ENCODE measurements at regions not wholly inside any gene's neighbourhood (a gene's known extent, or its start where the extent isn't known, plus 50 kb on each side); places are given as distances from the start of the nearest gene placed in this dataset.
"Not testable (repeated sequence)": the region's sequence is repeated elsewhere in the genome, so short reads cannot be mapped to it uniquely, and the experiment has no call there.

DNA sequence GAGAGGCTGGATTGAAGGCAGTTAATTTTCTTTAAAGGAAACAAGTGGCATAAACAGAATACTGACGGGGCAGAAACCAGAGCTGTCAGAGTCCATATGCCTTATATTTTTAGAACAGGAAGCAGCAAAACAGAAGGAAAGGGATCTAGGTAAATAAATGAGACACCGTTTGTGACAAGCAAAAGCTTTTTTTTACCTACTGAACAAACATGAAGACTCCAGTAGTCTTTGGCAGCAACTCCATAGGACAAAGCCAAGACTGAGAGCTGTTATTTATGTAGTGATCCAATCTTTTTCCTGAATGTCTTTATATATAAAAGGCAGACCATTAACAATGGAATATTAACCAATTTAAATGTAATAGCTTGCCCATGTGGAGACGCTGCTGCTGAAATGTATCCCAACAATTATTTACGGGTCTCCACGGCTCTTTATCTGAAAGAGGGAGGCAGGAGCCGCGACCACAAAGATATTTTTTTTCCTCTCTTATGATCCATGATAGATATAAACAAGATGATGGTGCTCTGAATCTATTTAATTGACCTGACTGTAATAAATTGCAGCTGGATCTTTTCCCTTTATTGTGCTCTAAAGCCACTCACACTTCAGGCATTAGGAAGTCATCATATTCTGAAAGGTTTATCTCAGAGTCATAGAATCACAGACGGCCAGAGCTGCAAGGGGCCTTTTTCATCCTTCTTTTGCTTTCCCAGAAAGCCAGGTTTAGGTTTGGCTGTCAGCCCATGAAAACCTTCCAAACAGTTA, 687.8 kb downstream of the EFNB2 start:
- DNase-seq (no peak), ATAC-seq (no peak)
- H3K4me1 Mint-ChIP-seq: no peaks in the 10 kb centered on the region
- Histone ChIP-seq H3K27me3 (ENCODE audit: control insufficient read depth in 2 of 2, insufficient read depth in 2 of 2, low read length in 2 of 2) (no peaks in the 10 kb centered on the region), H3K4me1 (ENCODE audit: control insufficient read depth in 2 of 2, insufficient read depth in 2 of 2, low read length in 2 of 2) (no peaks in the 10 kb centered on the region), H3K4me3 (ENCODE audit: low read length) (no peak overlapping the region), H3K9me3 (ENCODE audit: control insufficient read depth in 2 of 3, low read length in 3 of 3) (no peaks in the 10 kb centered on the region), H3K36me3 (ENCODE audit: control insufficient read depth in 2 of 3, insufficient read depth in 3 of 3, low read length in 3 of 3) (no peaks in the 10 kb centered on the region), H3K27ac (ENCODE audit: low read depth, low read length) (no peak overlapping the region)
- H3K4me3 Mint-ChIP-seq: no peak overlapping the region
- POLR2A ChIA-PET: no interaction called here
- H3K27me3 Mint-ChIP-seq: peaks cover 0 to 7% (median 0%) of the 10 kb centered on the region in 5 donors
- no peaks in the 10 kb centered on the region for H3K36me3 Mint-ChIP-seq
- peaks cover 0 to 4% (median 0%) of the 10 kb centered on the region in 11 donors for H3K9me3 Mint-ChIP-seq
- H3K27ac Mint-ChIP-seq: no peak overlapping the region
- intact Hi-C loops (cut with micrococcal nuclease): no loop called here
- CTCF ChIA-PET: no interaction called here

DNA sequence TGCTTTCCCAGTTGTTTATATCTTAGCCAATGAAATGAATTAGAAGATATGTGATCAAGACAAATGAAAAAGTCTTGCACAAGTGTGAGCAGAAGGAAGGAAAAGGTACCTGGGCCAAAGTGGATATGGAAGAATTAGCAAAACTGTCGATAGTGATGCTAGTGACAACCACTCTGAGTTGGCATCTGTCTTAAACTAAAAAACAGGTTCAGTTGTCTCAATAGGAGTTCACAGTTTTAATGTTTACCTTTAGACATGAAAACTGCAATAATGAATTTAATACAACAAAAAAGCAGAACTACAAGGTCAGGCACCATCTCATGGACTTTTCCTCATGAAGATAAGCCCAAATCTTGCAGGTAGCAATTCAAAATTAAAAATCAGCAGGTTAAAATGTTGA, 688.5 kb downstream of the EFNB2 start:
- Histone ChIP-seq H3K4me1 (ENCODE audit: control insufficient read depth in 2 of 2, insufficient read depth in 2 of 2, low read length in 2 of 2) (no peaks in the 10 kb centered on the region), H3K27ac (ENCODE audit: low read depth, low read length) (no peak overlapping the region), H3K4me3 (ENCODE audit: low read length) (no peak overlapping the region), H3K27me3 (ENCODE audit: control insufficient read depth in 2 of 2, insufficient read depth in 2 of 2, low read length in 2 of 2) (no peaks in the 10 kb centered on the region), H3K9me3 (ENCODE audit: control insufficient read depth in 2 of 3, low read length in 3 of 3) (no peaks in the 10 kb centered on the region), H3K36me3 (ENCODE audit: control insufficient read depth in 2 of 3, insufficient read depth in 3 of 3, low read length in 3 of 3) (no peaks in the 10 kb centered on the region)
- Mint-ChIP-seq H3K4me1 (no peaks in the 10 kb centered on the region), H3K9me3 (peaks cover 0 to 4% (median 0%) of the 10 kb centered on the region in 11 donors), H3K4me3 (no peak overlapping the region), H3K27me3 (peaks cover 0 to 7% (median 0%) of the 10 kb centered on the region in 5 donors), H3K36me3 (no peaks in the 10 kb centered on the region), H3K27ac (no peak overlapping the region)
- ChIA-PET CTCF (no interaction called here), POLR2A (no interaction called here)
- ATAC-seq: no peak
- intact Hi-C loops (cut with micrococcal nuclease): no loop called here
- DNase-seq: no peak

DNA sequence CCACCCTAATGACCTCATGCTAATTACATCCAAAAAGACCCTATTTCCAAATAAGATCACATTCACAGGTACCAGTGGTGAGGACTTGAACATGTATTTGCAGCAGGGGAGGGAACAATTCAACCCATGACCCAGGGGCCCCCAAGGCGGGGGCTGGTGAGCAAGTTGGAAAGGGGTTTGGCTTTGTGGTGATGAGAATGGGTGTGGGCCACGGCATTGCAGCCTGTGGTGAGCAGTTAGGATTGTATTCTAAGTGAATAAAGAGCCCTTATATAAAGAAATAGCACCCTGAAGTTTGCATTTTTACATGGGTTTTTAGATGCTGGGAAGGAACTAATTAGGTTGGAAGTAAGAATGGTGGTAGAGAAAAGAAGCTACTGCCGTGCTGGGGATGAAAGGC, 694.2 kb downstream of the EFNB2 start:
- ATAC-seq: no peak
- Histone ChIP-seq H3K27me3 (ENCODE audit: control insufficient read depth in 2 of 2, insufficient read depth in 2 of 2, low read length in 2 of 2) (no peaks in the 10 kb centered on the region), H3K4me3 (ENCODE audit: low read length) (no peak overlapping the region), H3K4me1 (ENCODE audit: control insufficient read depth in 2 of 2, insufficient read depth in 2 of 2, low read length in 2 of 2) (no peaks in the 10 kb centered on the region), H3K36me3 (ENCODE audit: control insufficient read depth in 2 of 3, insufficient read depth in 3 of 3, low read length in 3 of 3) (no peaks in the 10 kb centered on the region), H3K27ac (ENCODE audit: low read depth, low read length) (no peak overlapping the region), H3K9me3 (ENCODE audit: control insufficient read depth in 2 of 3, low read length in 3 of 3) (no peaks in the 10 kb centered on the region)
- CTCF ChIA-PET: no interaction called here
- POLR2A ChIA-PET: no interaction called here
- Mint-ChIP-seq H3K36me3 (no peaks in the 10 kb centered on the region), H3K27me3 (peaks cover 0 to 4% (median 0%) of the 10 kb centered on the region in 5 donors), H3K4me3 (no peak overlapping the region), H3K4me1 (no peaks in the 10 kb centered on the region), H3K9me3 (peaks cover 0 to 5% (median 0%) of the 10 kb centered on the region in 11 donors), H3K27ac (no peak overlapping the region)
- intact Hi-C loops (cut with micrococcal nuclease): no loop called here
- DNase-seq: no peak

DNA sequence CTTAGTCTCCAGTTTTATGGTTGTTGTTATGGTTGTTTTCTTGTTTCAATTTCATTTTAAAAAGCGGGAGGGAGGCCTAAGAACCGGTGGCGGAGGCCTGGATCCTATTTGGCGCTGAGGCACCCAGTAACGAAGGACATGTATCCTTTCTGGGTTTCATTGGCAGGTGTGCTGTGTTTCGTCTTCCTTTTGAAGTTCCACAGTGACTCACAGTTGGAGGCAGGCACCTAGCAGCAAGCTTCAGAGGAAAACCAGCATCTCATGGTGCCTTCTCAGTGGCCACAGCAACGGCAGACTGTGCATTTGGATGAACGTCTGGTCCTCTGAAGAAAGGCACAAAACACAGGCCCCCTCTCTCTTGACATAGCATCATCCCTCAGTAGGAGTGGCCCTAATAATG, 697.2 kb downstream of the EFNB2 start:
- H3K4me1 ChIP-seq (ENCODE audit: control insufficient read depth in 2 of 2, insufficient read depth in 2 of 2, low read length in 2 of 2): no peaks in the 10 kb centered on the region
- ChIA-PET CTCF (no interaction called here), POLR2A (no interaction called here)
- no peaks in the 10 kb centered on the region for H3K36me3 ChIP-seq (ENCODE audit: control insufficient read depth in 2 of 3, insufficient read depth in 3 of 3, low read length in 3 of 3)
- Mint-ChIP-seq H3K9me3 (peaks cover 0 to 5% (median 0%) of the 10 kb centered on the region in 11 donors), H3K36me3 (no peaks in the 10 kb centered on the region), H3K27ac (no peak overlapping the region), H3K27me3 (no peaks in the 10 kb centered on the region), H3K4me1 (no peaks in the 10 kb centered on the region), H3K4me3 (no peak overlapping the region)
- H3K4me3 ChIP-seq (ENCODE audit: low read length): no peak overlapping the region
- intact Hi-C loops (cut with micrococcal nuclease): no loop called here
- no peaks in the 10 kb centered on the region for H3K9me3 ChIP-seq (ENCODE audit: control insufficient read depth in 2 of 3, low read length in 3 of 3)
- DNase-seq (no peak), ATAC-seq (no peak)
- no peak overlapping the region for H3K27ac ChIP-seq (ENCODE audit: low read depth, low read length)
- H3K27me3 ChIP-seq (ENCODE audit: control insufficient read depth in 2 of 2, insufficient read depth in 2 of 2, low read length in 2 of 2): no peaks in the 10 kb centered on the region

DNA sequence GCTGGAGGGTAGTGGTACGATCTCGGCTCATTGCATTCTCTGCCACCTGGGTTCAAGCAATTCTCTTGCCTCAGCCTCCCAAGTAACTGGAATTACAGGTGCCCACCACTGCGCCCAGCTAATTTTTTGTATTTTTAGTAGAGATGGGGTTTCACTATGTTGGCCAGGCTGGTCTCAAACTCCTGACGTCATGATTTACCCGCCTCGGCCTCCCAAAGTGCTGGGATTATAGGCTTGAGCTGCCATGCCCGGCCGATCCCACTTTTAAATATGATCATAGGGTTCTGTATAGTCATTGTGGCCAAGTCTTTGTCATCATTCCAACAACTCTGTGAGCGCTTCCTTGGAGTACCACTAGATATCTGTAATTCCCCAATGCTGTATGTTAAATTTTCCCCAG, 698.2 kb downstream of the EFNB2 start:
- H3K27me3 ChIP-seq (ENCODE audit: control insufficient read depth in 2 of 2, insufficient read depth in 2 of 2, low read length in 2 of 2); H3K4me1 ChIP-seq (ENCODE audit: control insufficient read depth in 2 of 2, insufficient read depth in 2 of 2, low read length in 2 of 2); POLR2A ChIA-PET; H3K27ac Mint-ChIP-seq; DNase-seq; H3K36me3 Mint-ChIP-seq; intact Hi-C loops (cut with micrococcal nuclease); H3K4me1 Mint-ChIP-seq; H3K9me3 ChIP-seq (ENCODE audit: control insufficient read depth in 2 of 3, low read length in 3 of 3); H3K27ac ChIP-seq (ENCODE audit: low read depth, low read length); H3K4me3 ChIP-seq (ENCODE audit: low read length); H3K4me3 Mint-ChIP-seq; H3K27me3 Mint-ChIP-seq; CTCF ChIA-PET; ATAC-seq; H3K9me3 Mint-ChIP-seq; H3K36me3 ChIP-seq (ENCODE audit: control insufficient read depth in 2 of 3, insufficient read depth in 3 of 3, low read length in 3 of 3): not testable (repeated sequence)

DNA sequence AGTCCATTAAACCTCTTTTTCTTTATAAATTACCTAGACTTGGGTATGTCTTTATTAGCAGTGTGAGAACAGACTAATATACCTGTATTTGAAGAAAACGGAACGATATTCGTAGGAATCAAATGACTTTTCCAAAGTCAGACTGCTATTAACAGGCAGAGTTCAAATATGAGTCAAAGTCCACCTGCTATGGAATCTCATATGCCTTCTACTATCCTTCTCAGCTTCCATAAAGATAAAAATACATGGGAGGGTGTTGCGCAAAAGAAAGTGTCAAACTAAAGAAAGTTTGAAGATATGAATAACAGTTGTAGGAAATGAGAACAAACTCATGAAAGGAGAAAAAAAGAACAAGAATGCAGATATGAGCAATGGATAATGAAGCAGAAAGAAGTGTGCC, 704.6 kb downstream of the EFNB2 start:
- Histone ChIP-seq H3K36me3 (ENCODE audit: control insufficient read depth in 2 of 3, insufficient read depth in 3 of 3, low read length in 3 of 3) (no peaks in the 10 kb centered on the region), H3K4me1 (ENCODE audit: control insufficient read depth in 2 of 2, insufficient read depth in 2 of 2, low read length in 2 of 2) (no peaks in the 10 kb centered on the region), H3K27me3 (ENCODE audit: control insufficient read depth in 2 of 2, insufficient read depth in 2 of 2, low read length in 2 of 2) (no peaks in the 10 kb centered on the region), H3K9me3 (ENCODE audit: control insufficient read depth in 2 of 3, low read length in 3 of 3) (no peaks in the 10 kb centered on the region), H3K4me3 (ENCODE audit: low read length) (no peak overlapping the region), H3K27ac (ENCODE audit: low read depth, low read length) (no peak overlapping the region)
- ChIA-PET POLR2A (no interaction called here), CTCF (no interaction called here)
- DNase-seq (no peak), ATAC-seq (no peak)
- Mint-ChIP-seq H3K27ac (no peak overlapping the region), H3K4me1 (no peaks in the 10 kb centered on the region), H3K27me3 (peaks cover 0 to 7% (median 0%) of the 10 kb centered on the region in 5 donors), H3K4me3 (no peak overlapping the region), H3K9me3 (peaks cover 0 to 8% (median 0%) of the 10 kb centered on the region in 11 donors), H3K36me3 (no peaks in the 10 kb centered on the region)
- intact Hi-C loops (cut with micrococcal nuclease): no loop called here

DNA sequence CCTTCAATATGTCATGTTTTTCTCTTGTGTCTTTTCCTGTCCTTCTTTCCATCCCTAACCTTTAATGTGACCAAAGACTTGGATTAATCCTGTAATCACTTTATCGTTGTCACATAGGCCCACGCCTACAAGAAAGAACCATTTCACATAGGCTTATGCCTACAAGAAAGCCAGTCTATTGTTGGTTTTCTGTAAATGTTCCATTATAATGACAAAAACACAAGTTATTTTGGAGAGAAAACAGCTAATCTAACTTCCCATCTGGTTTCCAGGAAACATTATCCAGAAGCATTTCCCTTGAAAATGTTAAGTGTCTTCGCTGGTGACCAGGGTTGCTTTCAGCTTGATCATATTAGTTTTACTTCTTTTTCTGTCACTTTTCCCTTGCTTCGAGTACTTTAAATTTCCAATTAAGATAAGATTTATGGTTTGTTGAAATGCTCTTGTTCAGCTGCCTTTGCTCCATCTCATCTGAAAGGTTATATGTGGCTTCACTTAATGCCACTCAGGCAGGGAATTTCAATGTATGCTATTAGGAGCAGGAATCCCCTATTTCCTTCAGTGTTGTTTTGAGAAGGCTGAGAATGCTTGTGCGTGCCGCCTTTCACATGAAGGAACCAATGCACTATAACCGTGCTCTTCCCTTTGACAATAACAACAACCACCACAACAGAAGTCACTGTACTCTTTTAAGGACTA, 708.2 kb downstream of the EFNB2 start:
- ChIA-PET POLR2A (no interaction called here), CTCF (no interaction called here)
- Mint-ChIP-seq H3K4me3 (no peak overlapping the region), H3K9me3 (peaks cover 0 to 11% (median 0%) of the 10 kb centered on the region in 11 donors), H3K4me1 (no peaks in the 10 kb centered on the region), H3K27me3 (peaks cover 0 to 7% (median 3%) of the 10 kb centered on the region in 5 donors), H3K27ac (no peak overlapping the region), H3K36me3 (no peaks in the 10 kb centered on the region)
- no peak overlapping the region for H3K4me3 ChIP-seq (ENCODE audit: low read length)
- ATAC-seq (no peak), DNase-seq (no peak)
- H3K4me1 ChIP-seq (ENCODE audit: control insufficient read depth in 2 of 2, insufficient read depth in 2 of 2, low read length in 2 of 2): no peaks in the 10 kb centered on the region
- H3K9me3 ChIP-seq (ENCODE audit: control insufficient read depth in 2 of 3, low read length in 3 of 3): no peaks in the 10 kb centered on the region
- intact Hi-C loops (cut with micrococcal nuclease): no loop called here
- H3K27me3 ChIP-seq (ENCODE audit: control insufficient read depth in 2 of 2, insufficient read depth in 2 of 2, low read length in 2 of 2): no peaks in the 10 kb centered on the region
- H3K36me3 ChIP-seq (ENCODE audit: control insufficient read depth in 2 of 3, insufficient read depth in 3 of 3, low read length in 3 of 3): no peaks in the 10 kb centered on the region
- H3K27ac ChIP-seq (ENCODE audit: low read depth, low read length): no peak overlapping the region
